GM18870 (cell line): ENCODE measurements at regions not wholly inside any gene's neighbourhood (a gene's known extent, or its start where the extent isn't known, plus 50 kb on each side); places are given as distances from the start of the nearest gene placed in this dataset.
"Not testable (repeated sequence)": the region's sequence is repeated elsewhere in the genome, so short reads cannot be mapped to it uniquely, and the experiment has no call there.

Source experiments
- ATAC-seq: cut with Tn5 transposase; IDR thresholded peaks from one replicate; pipeline ENCODE4 v1.9.1; 2021; ENCODE audit warnings: moderate library complexity; ENCODE audit not compliant: unreplicated experiment

DNA sequence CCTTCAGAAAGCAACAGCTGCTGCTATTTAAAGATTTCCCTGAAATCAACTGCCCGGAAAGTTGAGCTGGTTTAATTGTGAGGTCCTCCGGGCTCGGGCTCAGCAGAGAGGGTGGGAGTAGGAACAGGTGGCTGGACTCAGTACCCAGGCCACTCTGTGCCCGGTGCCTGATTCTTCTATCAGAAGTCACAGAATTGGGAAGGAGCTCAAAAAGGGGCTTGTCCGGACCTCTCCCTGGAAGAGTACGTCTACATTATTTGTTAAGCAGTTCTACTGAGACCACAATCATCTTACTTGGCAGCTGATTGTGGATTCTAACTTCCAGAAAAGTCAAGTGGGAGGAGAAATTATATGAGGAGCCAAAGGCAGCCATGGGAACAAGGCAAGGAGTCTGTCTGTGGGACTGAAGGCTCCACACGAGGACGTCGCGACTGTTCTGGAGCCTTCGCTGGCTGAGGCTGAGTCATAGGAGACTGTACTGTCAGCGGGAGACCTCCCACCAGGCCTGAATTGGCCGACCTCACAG, 91.7 kb upstream of the ANKRD10 start:
- no peak for ATAC-seq

DNA sequence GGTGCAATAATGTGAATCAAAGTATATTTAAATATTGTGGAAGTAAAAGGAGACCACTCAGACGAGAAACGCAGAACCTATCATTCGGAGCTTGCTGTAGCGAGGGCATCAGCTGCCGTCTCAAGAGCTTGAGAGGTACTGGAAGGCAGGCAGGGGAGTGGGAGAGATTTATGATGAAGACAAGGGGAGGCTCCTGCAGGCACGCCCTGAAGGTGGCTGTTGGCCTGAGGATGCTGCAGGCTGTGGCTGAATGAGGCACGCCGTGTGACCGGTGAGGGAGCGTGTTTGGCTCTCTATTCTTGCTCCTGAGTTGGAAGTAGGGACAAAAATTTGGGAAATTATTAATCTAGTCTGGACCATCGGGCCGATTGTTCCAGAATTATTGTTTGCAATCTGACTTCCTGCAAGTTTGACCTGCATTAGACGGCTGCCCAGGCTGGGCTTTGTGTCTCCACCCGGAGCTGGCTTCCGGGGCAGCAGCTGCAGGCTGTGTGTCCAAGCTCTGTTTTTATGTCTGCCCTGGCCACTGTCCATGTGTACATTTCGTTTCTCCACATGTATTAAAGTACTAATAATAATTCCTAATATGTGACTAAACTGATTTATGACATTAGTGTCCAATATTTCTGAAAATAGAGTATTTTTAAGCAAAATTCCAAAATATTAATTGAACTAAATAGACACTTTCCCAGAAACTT, 91.1 kb upstream of the ANKRD10 start:
- no peak for ATAC-seq

DNA sequence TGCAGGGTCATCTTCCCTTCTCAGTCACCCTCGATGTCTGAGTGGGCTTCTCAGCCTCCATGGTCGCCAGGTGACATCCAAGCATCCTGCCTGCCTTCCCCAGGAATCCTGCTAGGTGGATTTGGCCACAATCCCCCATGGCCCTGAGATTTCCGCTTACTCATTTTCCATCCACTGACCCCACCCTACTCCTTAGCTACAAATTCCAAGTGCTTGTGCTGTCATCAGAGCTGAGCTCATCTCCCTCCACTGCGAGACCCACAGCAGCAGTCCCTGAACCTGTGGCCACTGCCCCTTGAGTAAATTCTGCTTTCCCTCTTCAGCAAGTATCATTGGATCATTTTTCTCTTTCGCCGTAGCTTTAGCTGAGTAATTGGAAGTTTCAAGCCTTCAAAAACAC, 90.5 kb upstream of the ANKRD10 start:
- no peak for ATAC-seq

DNA sequence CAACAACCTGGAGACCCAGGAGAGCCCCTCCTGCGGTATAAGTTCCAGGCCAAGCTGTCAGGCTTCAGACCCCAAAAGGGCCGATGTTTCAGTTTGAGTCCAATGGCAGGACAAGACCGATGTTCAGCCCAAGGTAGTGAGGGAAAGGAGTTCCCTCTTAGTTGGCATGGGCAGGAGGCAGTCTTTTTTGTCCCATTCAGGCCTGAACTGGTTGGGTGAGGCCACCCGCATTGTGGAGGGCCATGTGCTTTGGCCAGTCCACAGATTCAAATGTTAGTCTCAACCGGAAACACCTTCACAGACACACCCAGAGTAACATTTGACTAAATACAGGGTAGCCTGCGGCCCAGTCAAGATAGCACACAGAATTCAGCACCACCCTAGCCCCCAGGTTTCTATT, 89.6 kb upstream of the ANKRD10 start:
- no peak for ATAC-seq

DNA sequence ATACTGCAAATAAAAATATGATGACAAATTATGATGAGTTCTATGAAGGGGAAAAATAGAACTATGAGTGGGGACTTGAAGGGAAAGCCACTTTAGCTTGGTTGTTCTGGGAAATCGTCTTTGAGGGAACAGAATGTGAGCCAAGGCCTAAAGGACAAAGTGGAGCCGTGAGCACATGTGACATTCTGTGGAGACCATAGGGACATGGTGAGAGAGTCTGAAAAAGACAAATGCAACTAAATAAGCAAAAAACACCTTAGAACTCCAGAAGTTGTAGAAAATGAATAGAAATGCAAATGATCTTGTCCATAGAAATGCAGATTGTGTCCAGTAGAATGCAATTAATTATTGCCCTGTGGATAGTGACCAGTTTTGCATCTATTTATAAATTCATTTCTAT, 86.8 kb upstream of the ANKRD10 start:
- no peak for ATAC-seq

DNA sequence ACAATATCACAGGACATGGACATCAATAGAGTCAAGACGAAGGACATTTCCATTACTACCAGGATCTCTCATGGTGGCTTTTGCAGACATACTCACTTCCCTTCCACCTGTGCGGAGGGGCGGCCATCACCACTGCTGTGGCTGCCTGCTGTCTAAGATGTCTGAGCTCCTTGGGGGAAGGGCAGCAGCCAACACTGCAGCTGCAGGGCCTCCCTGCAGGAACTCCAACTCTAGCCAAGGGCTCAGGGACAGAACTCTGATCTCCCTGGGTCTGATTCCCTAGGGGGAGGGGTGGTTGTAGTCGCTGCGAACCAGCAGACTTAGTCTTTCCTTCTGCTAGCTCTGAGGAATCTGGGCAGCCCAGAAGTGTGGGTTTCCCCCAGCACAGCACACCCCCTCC, 78.9 kb upstream of the ANKRD10 start:
- ATAC-seq = no peak

DNA sequence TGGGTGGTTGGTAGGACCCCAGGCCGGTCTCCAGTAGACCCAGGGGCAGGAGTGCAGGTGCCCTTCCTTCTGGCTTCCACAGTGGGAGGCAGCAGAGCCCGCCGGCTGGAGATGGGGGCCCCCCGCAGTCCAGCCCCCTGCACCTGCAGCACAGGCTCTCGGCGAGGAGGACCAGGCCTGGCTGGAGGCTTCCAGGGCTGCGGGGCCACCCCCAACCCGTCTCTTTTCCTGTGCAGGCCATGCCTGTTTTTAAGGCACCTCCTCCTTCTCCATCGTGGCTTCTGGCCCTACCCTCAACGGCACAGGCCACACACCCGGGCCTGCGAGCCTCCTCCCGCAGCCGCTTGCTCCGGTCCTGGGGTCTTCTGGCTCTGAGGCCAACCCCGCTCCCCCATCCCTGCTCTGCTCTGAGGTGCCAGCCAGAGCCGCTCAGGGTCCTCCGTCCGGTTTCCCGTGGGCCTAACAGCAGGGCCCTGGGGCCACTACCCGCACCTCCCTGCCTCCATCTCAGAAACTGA, 77.2 kb upstream of the ANKRD10 start:
- no peak for ATAC-seq

DNA sequence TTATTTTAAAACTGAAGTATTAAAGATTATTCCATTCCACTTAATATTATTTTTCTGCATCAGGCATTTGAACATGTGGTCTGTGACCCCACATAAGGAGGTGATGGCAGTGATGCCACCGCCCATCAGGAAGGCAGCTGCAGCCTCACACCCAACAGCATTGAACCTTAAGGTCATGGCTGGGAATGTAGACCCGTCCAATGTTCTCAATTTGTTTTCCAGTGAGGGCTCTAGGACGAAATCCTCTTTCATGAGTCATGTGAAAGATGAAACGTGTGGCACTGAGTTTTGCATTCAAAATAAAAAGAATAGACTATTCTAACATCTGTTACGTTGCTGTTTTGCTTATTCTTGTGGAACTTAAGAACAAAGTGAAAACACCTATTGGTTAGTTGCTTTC, 74.5 kb upstream of the ANKRD10 start:
- ATAC-seq = no peak

DNA sequence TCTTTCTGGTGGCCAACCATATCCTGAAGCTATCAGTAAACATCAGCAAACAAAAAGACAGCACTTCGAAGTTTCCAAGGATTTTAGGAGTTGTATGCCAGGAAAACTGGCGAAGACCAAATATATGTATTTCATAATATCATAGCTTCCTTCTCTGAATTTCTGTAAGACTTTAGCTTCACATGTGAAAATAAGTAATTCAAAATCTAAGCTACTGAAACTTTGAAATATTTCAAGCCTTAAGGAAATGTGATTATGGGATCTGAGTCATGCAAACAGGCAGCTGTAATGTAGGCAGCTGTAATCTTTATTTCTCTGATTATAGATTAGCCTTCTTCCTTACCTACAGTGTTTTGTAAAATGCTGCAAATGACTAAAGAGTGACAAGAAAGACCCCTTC, 70.7 kb upstream of the ANKRD10 start:
- ATAC-seq = no peak

DNA sequence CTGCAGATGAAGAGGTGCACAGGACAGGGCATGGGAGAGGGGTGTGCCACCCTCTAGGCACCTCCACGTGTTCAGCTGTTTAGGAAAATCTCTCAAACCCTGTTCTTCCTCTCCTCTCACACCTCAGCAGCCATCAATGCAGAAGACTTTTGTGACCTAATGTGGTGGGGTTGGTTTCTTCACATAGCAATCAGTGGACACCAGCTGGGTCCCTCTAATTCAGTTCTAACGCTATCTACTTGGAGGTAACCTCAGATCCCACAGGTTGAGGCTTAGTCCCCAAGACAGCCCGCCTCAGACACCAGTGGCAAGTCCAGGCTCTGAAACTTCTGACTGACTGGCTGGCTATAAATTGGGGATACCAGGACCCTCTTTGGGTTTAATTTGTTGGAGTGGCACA, 69.9 kb upstream of the ANKRD10 start:
- no peak for ATAC-seq

DNA sequence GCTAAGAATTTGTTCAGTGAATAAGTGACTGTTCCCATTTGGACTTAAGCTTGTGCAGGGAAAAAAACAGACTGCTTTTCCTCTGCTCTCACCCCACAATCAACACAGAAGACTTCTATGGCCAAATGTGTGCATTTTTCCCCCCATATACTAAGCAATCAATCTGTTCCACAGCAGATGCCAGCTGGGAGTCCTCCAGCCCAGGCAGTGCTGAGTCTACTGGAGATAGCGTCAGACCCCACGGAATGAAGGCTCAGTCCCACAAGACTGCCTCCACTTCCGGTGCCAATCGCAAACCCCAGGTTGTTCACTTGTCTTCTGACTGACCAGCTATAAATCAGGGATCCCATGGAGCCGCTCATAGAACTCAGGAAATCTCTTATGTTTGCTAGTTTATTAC, 69.5 kb upstream of the ANKRD10 start:
- no peak for ATAC-seq

DNA sequence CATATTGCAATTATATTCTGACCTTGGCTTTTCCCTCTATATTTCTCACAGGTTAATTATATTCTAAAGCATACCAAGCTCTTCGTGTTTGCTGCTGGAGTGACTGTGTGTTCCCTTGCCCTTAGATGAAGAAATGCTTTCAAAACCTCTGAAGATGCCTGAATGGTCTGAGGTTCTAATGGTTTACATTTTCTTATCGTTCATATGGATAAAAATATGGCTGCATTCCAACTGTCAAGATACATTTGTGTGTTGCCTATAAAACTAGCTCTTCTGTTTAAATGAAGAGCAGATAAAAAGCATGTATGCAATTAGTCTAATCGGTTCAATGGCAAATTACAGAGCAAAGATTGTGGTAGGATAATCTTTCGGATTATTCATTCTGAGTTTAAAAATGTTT, 68.4 kb upstream of the ANKRD10 start:
- no peak for ATAC-seq

DNA sequence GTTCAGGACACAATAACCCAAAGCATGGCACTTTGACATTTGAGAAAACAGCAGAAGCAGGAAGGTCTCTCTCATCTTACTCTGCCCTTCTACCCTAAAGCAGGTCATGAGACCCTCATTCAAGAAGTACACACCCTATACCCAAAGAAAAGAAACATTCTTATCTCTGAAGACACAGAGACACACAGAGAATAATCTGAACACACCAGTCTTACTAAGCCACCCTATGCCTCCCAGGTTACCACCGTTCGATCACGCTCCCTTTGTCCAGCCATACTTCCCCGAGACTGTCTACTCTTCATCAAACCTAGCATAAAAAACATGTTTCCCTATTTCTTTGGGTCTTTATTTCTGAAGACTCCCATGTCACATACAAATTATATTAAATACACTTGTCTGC, 66.5 kb upstream of the ANKRD10 start:
- ATAC-seq = no peak

DNA sequence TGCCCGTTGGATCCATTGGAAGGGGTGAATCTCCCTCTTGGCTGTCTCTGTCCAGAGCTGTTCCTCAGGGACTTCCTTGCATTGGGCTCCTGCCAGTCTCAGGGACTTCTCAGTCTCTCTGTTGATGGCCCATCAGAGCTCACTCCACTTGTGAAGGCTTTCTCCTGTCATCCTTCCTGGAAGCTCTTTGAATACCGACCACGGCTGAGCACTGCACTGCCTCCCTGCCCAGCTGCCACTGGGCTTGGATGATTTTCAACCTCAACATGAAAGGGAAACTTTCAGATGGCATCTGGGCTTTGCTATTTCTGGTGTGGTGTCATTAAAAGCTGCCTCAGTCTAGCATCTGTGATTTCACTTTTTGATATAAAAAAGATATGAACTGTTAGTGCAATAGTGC, 66.1 kb upstream of the ANKRD10 start:
- ATAC-seq = no peak

DNA sequence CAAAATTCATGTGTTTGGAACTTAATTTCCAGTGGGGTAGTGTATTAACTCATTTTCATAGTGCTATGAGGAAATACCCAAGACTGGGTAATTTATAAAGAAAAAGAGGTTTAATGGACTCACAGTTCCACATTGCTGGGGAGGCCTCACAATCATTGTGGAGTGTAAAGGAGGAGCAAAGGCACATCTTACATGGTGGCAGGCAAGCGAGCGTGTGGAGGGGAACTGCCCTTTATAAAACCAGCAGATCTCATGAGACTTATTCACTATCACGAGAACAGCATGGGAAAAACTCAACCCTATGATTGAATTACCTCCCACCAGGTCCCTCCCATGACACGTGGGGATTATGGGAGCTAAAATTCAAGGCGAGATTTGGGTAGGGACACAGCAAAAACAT, 64.3 kb upstream of the ANKRD10 start:
- not testable (repeated sequence) for ATAC-seq

DNA sequence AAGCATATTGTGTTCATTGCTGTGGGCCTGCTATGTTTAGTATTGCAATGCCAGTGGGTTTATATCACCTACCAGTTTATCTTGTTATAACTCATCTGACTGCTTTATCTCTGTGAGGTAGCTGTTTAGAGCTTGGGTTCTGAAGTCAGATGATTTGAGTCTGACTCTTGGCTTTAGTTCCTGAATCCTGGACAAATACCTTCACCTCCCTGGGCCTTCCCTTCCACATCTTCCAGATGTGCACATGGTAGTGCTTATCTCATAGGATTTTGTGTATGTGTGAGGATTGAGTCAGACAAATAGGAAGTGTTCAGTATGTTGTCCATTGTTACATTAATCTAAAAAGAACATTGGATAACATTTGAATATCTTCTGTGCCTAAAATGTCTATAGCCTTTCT, 63.5 kb upstream of the ANKRD10 start:
- ATAC-seq = no peak

DNA sequence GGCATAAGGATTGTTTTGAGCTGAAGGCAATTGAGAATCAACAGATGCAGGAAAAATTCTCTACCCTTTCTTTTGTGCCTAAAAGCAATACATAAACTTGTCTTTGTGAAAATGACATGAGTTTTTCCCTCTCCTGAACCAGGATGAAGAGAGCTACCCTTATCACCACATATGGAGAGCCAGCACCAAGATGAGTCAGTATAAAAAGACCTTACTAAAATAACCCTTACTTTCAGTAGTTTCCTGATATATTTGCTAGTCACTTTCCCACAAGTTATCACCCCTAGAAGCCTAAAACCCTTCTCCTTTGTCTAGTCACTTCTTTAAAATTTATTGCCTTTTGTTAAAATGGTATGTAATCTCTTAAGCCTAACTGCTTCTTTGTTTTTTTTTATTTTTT, 61.9 kb upstream of the ANKRD10 start:
- ATAC-seq = no peak

DNA sequence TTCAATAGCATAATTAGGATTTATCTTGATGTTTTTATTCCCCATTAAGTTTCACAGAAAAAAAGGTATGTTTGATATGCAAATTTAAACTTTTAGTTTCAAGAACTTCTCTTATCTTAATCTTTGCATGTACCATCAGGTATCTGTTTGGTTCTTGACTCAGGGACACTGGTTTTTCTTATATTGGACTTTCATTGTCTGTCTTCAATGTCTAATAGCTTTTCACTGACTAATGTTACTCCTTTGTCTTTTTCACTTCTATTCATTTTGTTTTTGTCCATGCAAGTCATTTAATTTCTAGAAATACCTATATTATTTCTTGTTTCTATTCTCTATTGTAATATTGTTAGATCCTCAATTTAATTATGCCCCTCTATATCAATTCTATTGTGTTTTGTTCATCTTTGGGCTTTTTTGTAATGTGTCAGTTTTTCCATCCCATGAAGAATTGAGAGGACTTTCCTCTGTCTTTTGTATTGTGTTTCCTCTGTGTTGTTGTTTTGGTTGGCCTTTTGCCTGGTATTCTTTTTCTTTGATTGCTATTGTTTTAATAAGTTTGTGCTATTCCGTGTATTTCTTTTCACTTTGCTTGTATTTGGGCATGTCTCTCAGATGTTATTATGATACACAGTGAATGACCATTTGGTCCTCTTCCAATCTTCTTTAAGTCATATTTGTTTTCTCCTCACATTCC, 58.3 kb upstream of the ANKRD10 start:
- no peak for ATAC-seq

DNA sequence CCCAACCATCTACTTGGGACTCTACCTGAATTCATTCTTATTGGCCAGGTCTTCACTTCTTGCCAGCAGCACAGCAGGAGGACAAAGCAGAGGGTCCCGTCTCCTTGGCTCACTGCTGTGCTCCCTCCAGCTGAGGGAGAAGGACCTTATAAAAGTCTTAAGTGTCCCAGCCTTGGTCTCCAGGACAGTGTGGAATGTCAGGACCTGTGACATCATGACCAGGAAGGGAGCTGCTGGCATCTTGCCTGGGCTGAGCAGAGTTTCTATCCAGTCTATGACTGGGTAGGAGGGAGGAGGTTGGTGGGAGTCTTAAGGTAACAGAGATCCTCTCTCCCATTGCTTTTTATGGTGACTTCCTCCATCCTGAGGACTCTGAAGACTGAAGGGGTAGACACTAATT, 56.6 kb upstream of the ANKRD10 start:
- no peak for ATAC-seq

DNA sequence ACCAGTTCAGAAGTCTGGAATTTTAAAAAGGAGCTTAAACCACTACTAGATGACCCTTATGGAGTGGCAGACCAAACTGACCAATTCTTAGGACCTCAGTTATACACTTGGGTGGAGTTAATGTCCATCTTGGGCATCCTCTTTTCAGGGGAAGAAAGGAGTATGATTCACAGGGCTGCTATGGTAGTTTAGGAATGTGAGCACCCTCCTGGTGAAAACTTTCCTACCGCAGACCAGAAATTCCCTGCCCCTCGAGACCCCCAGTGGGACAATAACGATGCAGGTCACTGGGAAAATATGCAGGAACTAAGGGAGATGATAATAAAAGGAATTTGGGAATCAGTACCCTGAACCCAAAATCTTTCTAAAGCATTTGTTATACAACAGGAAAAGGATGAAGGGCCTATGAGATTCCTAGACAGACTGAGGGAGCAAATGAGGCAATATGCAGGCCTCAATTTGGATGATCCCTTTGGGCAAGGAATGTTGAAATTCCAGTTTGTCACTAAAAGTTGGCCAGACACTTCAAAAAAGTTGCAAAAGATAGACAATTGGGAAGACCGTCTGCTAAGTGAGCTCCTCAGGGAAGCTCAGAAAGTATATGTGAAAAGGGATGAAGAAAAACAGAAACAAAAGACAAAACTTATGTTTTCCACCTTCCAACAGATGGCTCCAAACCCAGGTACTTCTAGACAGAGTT, 52.4 kb upstream of the ANKRD10 start:
- ATAC-seq = not testable (repeated sequence)

DNA sequence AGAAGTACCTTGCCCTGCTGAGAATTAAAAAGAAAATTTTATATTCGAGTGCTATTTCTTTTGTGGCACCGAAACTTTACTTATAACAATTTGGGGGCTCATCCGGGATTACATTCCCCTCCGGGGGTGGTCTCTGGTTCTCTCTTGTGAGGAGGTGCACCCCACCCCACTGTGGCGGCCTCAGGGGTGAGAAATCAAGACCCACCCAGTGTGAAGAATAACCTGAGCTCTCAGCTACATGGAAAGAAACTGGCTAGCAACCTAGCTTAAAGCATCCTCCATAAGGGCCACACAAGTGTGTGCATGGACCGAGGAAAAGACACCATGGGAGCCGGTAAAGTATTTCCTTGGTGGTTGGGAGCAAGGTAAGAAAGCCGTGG, 50.9 kb upstream of the ANKRD10 start:
- no peak for ATAC-seq
